IMR-90 (cell line): ENCODE measurements at regions not wholly inside any gene's neighbourhood (a gene's known extent, or its start where the extent isn't known, plus 50 kb on each side); places are given as distances from the start of the nearest gene placed in this dataset.

ENCODE experiments used
- ATAC-seq: fragments of 200-7000 bp; cut with Tn5 transposase; 2 replicates; pipeline ENCODE4 v1.9.1; 2020; ENCODE audit warnings: low read depth, mild to moderate bottlenecking, moderate library complexity
- BruUV-seq: library from RNA; stranded (reverse); fragments of 400-500 nt; replicated peaks from 2 replicates; lab custom pipeline; 2021; lab: Mats Ljungman, UMichigan
- CTCF ChIA-PET: fragments of 300-600 bp; formaldehyde crosslinking; extraction: SDS; loops from one replicate; lab custom pipeline; 2021; ENCODE audit warnings: antibody characterized with exemption; lab: Yijun Ruan, JAX
- POLR2A ChIA-PET: fragments of 300-600 bp; sonication (Branson Sonifier 250); formaldehyde crosslinking; loops from one replicate; lab custom pipeline; 2022; ENCODE audit warnings: antibody characterized with exemption; ENCODE audit not compliant: unreplicated experiment; lab: Charles Lee
- DNase-seq: peaks from one replicate; pipeline ENCODE4 v3.0.0; 2013
- H2AFZ ChIP-seq: replicated peaks from 2 replicates; pipeline ENCODE3; 2013; ENCODE audit warnings: low read length, mild to moderate bottlenecking; ENCODE audit not compliant: poor library complexity
- H2AK5ac ChIP-seq: 2 replicates; pipeline ENCODE4 v1.6.1; 2013; ENCODE audit warnings: low read depth, low read length, inconsistent platforms
- H2AK9ac ChIP-seq: replicated peaks from 2 replicates; pipeline ENCODE3; 2013; ENCODE audit warnings: mild to moderate bottlenecking, low read depth, low read length, moderate library complexity; ENCODE audit not compliant: poor library complexity
- H2BK120ac ChIP-seq: 2 replicates; pipeline ENCODE4 v1.6.1; 2013; ENCODE audit warnings: low read depth, low read length, inconsistent platforms
- H2BK15ac ChIP-seq: 3 replicates; pipeline ENCODE4 v1.6.1; 2013; ENCODE audit warnings: low read depth, low read length, inconsistent platforms
- H2BK20ac ChIP-seq: 2 replicates; pipeline ENCODE4 v1.6.1; 2013; ENCODE audit warnings: low read depth, mild to moderate bottlenecking, inconsistent platforms, low read length, moderate library complexity
- H2BK5ac ChIP-seq: 2 replicates; pipeline ENCODE4 v1.6.1; 2013; ENCODE audit warnings: mild to moderate bottlenecking, low read depth, low read length, inconsistent platforms; ENCODE audit not compliant: poor library complexity, severe bottlenecking
- H3K14ac ChIP-seq: replicated peaks from 2 replicates; pipeline ENCODE4 v1.6.1; 2013; ENCODE audit warnings: low read depth, low read length, inconsistent platforms
- H3K18ac ChIP-seq: 2 replicates; pipeline ENCODE4 v1.6.1; 2013; ENCODE audit warnings: low read depth, low read length, control low read depth
- H3K23ac ChIP-seq: 2 replicates; pipeline ENCODE4 v1.6.1; 2013; ENCODE audit warnings: low read depth, low read length, inconsistent platforms
- H3K27ac ChIP-seq: 2 replicates; pipeline ENCODE4 v1.5.1; 2013; ENCODE audit warnings: mild to moderate bottlenecking, control low read depth, low read length; ENCODE audit not compliant: insufficient read depth
- H3K27me3 ChIP-seq: 2 replicates; pipeline ENCODE4 v1.6.1; 2013; ENCODE audit warnings: low read length; ENCODE audit not compliant: control insufficient read depth, insufficient read depth
- H3K36me3 ChIP-seq: 2 replicates; pipeline ENCODE4 v1.6.1; 2013; ENCODE audit warnings: low read length, mixed read lengths; ENCODE audit not compliant: control insufficient read depth, insufficient read depth
- H3K4ac ChIP-seq: 2 replicates; pipeline ENCODE4 v1.6.1; 2013; ENCODE audit warnings: low read depth, low read length, inconsistent platforms
- H3K4me1 ChIP-seq: 2 replicates; pipeline ENCODE4 v1.6.1; 2013; ENCODE audit warnings: low read length, mixed read lengths; ENCODE audit not compliant: control insufficient read depth, insufficient read depth
- H3K4me2 ChIP-seq: 2 replicates; pipeline ENCODE4 v1.6.1; 2013; ENCODE audit warnings: low read depth, mild to moderate bottlenecking, control low read depth, low read length, moderate library complexity
- H3K4me3 ChIP-seq: 2 replicates; pipeline ENCODE4 v1.5.1; 2013; ENCODE audit warnings: low read depth, mild to moderate bottlenecking, control low read depth, low read length, moderate library complexity; ENCODE audit not compliant: insufficient read depth
- H3K56ac ChIP-seq: 2 replicates; pipeline ENCODE4 v1.6.1; 2013; ENCODE audit warnings: low read length, inconsistent platforms; ENCODE audit not compliant: insufficient read depth; ENCODE audit errors: extremely low read depth
- H3K79me1 ChIP-seq, 2 experiments: 2 replicates each; pipeline ENCODE4 v1.6.1; 2013; ENCODE audit warnings: low read length in 2 of 2, inconsistent platforms in 1 of 2, low read depth in 1 of 2
- H3K9ac ChIP-seq: 2 replicates; pipeline ENCODE4 v1.6.1; 2013; ENCODE audit warnings: low read depth, low read length, control low read depth
- H3K9me1 ChIP-seq: 2 replicates; pipeline ENCODE4 v1.6.1; 2013; ENCODE audit warnings: low read length, inconsistent platforms; ENCODE audit not compliant: insufficient read depth
- H3K9me3 ChIP-seq: 2 replicates; pipeline ENCODE4 v1.6.1; 2013; ENCODE audit warnings: low read length; ENCODE audit not compliant: control insufficient read depth, insufficient read depth
- H4K20me1 ChIP-seq: 2 replicates; pipeline ENCODE4 v1.6.1; 2013; ENCODE audit warnings: low read length, inconsistent platforms; ENCODE audit not compliant: insufficient read depth
- H4K5ac ChIP-seq: 2 replicates; pipeline ENCODE4 v1.6.1; 2013; ENCODE audit warnings: mild to moderate bottlenecking, low read depth, low read length, control low read depth
- H4K8ac ChIP-seq, 2 experiments: 2 replicates each; pipeline ENCODE4 v1.6.1; 2013; ENCODE audit warnings: low read depth in 2 of 2, low read length in 2 of 2, control low read depth in 1 of 2, inconsistent platforms in 1 of 2
- H4K91ac ChIP-seq: 2 replicates; pipeline ENCODE4 v1.6.1; 2013; ENCODE audit warnings: low read depth, low read length, inconsistent platforms; ENCODE audit not compliant: insufficient read depth
- BHLHE40 ChIP-seq: fragments of 150-350 bp; IDR thresholded peaks from 2 replicates; pipeline ENCODE4 v1.6.1; 2016; ENCODE audit warnings: mild to moderate bottlenecking, low read depth, low read length
- CEBPB ChIP-seq: IDR thresholded peaks from 2 replicates; pipeline ENCODE4 v1.6.1; 2012; ENCODE audit warnings: low read depth, low read length, improper control_type of control experiment
- CHD1 ChIP-seq: IDR thresholded peaks from 2 replicates; pipeline ENCODE4 v1.6.1; 2012; ENCODE audit warnings: low read depth, low read length, improper control_type of control experiment
- CTCF ChIP-seq: conservative IDR thresholded peaks from 2 replicates; pipeline ENCODE4 v1.5.1; 2012; ENCODE audit warnings: mild to moderate bottlenecking, low read depth, low read length, improper control_type of control experiment
- ELK1 ChIP-seq: fragments of 150-350 bp; IDR thresholded peaks from 2 replicates; pipeline ENCODE4 v1.6.1; 2016; ENCODE audit warnings: low read depth, mild to moderate bottlenecking, low read length, moderate library complexity, borderline replicate concordance
- FOS ChIP-seq: fragments of 150-350 bp; IDR thresholded peaks from 2 replicates; pipeline ENCODE4 v1.6.1; 2016; ENCODE audit warnings: low read depth, low read length
- MAFK ChIP-seq: IDR thresholded peaks from 2 replicates; pipeline ENCODE4 v1.6.1; 2012; ENCODE audit warnings: low read depth, low read length, improper control_type of control experiment
- MAZ ChIP-seq: IDR thresholded peaks from 2 replicates; pipeline ENCODE4 v1.6.1; 2012; ENCODE audit warnings: low read depth, mild to moderate bottlenecking, low read length, improper control_type of control experiment, moderate library complexity, borderline replicate concordance
- MXI1 ChIP-seq: IDR thresholded peaks from 2 replicates; pipeline ENCODE4 v1.6.1; 2012; ENCODE audit warnings: low read depth, mild to moderate bottlenecking, low read length, moderate library complexity, borderline replicate concordance
- NFE2L2 ChIP-seq: fragments of 150-350 bp; IDR thresholded peaks from 2 replicates; pipeline ENCODE4 v1.6.1; 2016; ENCODE audit warnings: low read depth, mild to moderate bottlenecking, low read length
- POLR2A ChIP-seq: IDR thresholded peaks from 2 replicates; pipeline ENCODE4 v1.6.1; 2012; ENCODE audit warnings: mild to moderate bottlenecking, low read depth, low read length
- RAD21 ChIP-seq: IDR thresholded peaks from 2 replicates; pipeline ENCODE4 v1.6.1; 2012; ENCODE audit warnings: low read length, improper control_type of control experiment
- RCOR1 ChIP-seq: IDR thresholded peaks from 2 replicates; pipeline ENCODE4 v1.6.1; 2012; ENCODE audit warnings: mild to moderate bottlenecking, low read length, improper control_type of control experiment; ENCODE audit not compliant: insufficient replicate concordance
- RFX5 ChIP-seq: IDR thresholded peaks from 2 replicates; pipeline ENCODE4 v1.8.0; 2012; ENCODE audit warnings: low read depth, mild to moderate bottlenecking, low read length, moderate library complexity
- SMC3 ChIP-seq: fragments of 150-350 bp; IDR thresholded peaks from 2 replicates; pipeline ENCODE4 v1.6.1; 2016; ENCODE audit warnings: low read depth, mild to moderate bottlenecking, antibody characterized with exemption, low read length, moderate library complexity
- USF2 ChIP-seq: fragments of 150-350 bp; IDR thresholded peaks from 2 replicates; pipeline ENCODE4 v1.6.1; 2017; ENCODE audit warnings: mild to moderate bottlenecking, antibody characterized with exemption, low read length, low read depth
- dilution Hi-C: fragments of 300-500 bp; cut with HindIII; formaldehyde crosslinking; loops from one replicate; pipeline ENCODE4 v1.14.3; 2018; ENCODE audit warnings: low sequenced_read_pairs; ENCODE audit not compliant: unreplicated experiment
- in situ Hi-C: fragments of 300-500 bp; cut with MboI; formaldehyde crosslinking; loops from 3 replicates; pipeline ENCODE4 v1.14.3; 2019; ENCODE audit warnings: low sequenced_read_pairs, inconsistent platforms, mixed read lengths
- intact Hi-C: fragments of 100-400 bp; cut with micrococcal nuclease; formaldehyde crosslinking; loops from 2 replicates; pipeline ENCODE4 v1.10.0; 2022

GRCh38 chrX:109925656-109926055 lies 77.3 kb upstream of the TMEM164 start:
- CTCF ChIA-PET, result no interaction called here
- Histone ChIP-seq H3K4ac (no peak overlapping the region), H4K5ac (no peak overlapping the region)

More at GRCh38 chrX:109925656-109926055, 77.3 kb upstream of the TMEM164 start:
- Histone ChIP-seq H2BK120ac (no peak overlapping the region), H3K4me3 (no peak overlapping the region), H2BK15ac (no peak overlapping the region), H2AK5ac (no peak overlapping the region), H3K27ac (no peak overlapping the region), H2BK5ac (no peak overlapping the region), H3K9ac (no peak overlapping the region), H3K18ac (no peak overlapping the region), H2AFZ (no peak overlapping the region), H3K56ac (no peak overlapping the region), H4K8ac (no peak overlapping the region), H3K9me3 (no peaks in the 10 kb centered on the region; the same call in 1 of the 2 replicates), H2BK20ac (no peak overlapping the region), H2AK9ac (no peak overlapping the region), H3K23ac (no peak overlapping the region), H3K14ac (no peak overlapping the region), H4K20me1 (no peaks in the 10 kb centered on the region), H3K9me1 (no peaks in the 10 kb centered on the region), H4K91ac (no peak overlapping the region), H3K4me2 (no peak overlapping the region), H3K27me3 (peaks cover 25% of the 10 kb centered on the region), H3K4me1 (no peaks in the 10 kb centered on the region), H3K36me3 (no peaks in the 10 kb centered on the region), H3K79me1 (no peaks in the 10 kb centered on the region)
- no TSS peak for BruUV-seq
- intact Hi-C loops, result no loop called here
- dilution Hi-C loops, result no loop called here
- no peak for TF ChIP-seq BHLHE40
- no peak for TF ChIP-seq MXI1
- TF ChIP-seq RCOR1, result no peak
- TF ChIP-seq MAZ, result no peak
- no peak for TF ChIP-seq CTCF
- TF ChIP-seq RAD21, result no peak
- no peak for TF ChIP-seq ELK1
- no peak for TF ChIP-seq USF2
- no peak for TF ChIP-seq CEBPB
- no peak for TF ChIP-seq RFX5
- TF ChIP-seq CHD1, result no peak
- TF ChIP-seq MAFK, result no peak
- no peak for TF ChIP-seq FOS
- TF ChIP-seq POLR2A, result no peak
- no peak for TF ChIP-seq NFE2L2
- TF ChIP-seq SMC3, result no peak
- DNase-seq (no peak), ATAC-seq (no peak)
- POLR2A ChIA-PET, result no interaction called here
- in situ Hi-C loops, result no loop called here
